HG02981 (cell line): ENCODE measurements at regions not wholly inside any gene's neighbourhood (a gene's known extent, or its start where the extent isn't known, plus 50 kb on each side); places are given as distances from the start of the nearest gene placed in this dataset.

Source experiments
- ATAC-seq: cut with Tn5 transposase; IDR thresholded peaks from one replicate; pipeline ENCODE4 v1.9.1; 2021; ENCODE audit warnings: mild to moderate bottlenecking, moderate library complexity; ENCODE audit not compliant: unreplicated experiment

DNA sequence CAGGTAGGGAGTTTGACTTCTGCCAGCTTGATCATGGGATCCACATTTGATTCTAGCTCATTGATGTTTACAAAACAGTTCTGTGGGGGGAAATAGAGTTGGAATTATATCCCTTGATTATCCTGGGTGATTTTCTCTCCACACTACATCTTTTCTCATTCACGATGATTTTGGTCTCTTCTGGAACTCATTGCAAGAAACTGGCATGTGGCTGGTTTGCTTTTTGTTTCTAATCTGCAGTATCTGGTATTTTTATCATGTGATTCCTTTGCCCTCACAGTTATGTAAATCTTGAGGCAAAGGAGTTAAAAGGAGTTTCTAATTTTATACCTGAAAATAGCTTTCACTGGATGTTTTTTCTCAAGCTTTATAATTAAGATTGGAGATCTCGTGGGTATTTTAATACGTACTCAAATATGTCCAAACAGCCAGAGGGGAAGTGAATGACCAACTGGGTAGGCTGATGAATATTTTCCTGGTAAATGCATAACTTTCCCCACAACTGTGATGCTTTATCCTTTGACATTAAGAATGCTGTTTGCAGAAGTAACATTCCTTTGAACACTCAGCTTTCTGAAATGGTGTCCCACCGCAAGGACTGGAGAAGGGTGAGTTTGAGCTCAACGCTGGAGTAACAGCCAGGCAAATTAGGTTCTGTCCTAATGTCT is 502.9 kb upstream of the ZEB2 start:
- ATAC-seq = no peak

DNA sequence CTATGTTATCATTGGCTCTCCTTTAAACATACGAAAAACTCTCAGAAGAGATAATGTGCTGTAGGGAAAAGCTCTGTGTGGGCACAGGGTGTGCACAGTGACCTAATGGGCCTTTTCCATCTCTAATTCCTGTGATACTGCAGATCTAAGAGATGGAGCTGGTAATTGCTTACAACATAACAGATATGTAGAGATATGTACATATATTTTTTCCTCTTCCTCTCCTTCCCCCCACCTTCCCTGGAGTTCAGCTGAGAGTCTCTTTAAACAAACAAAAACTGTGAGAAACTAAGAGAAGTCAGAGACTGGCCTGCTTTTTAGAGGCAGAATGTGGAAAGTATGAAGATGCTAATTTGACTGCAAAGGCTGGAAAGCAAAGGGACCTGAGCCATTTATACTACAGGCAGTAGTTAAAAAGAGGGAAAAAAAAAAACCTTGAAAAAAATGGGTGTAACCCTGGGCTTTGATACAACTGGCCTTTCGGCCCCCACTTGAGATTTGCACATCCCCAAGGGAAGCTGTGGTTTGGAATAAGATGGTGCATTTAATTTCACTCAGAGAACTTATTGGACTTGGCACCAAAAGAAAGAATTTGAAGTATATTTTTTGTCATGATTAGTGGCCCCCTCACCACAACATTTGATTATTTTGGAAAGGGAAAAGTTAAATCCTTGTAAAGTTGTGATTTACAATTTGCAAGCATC is 502.2 kb upstream of the ZEB2 start:
- ATAC-seq = no peak

DNA sequence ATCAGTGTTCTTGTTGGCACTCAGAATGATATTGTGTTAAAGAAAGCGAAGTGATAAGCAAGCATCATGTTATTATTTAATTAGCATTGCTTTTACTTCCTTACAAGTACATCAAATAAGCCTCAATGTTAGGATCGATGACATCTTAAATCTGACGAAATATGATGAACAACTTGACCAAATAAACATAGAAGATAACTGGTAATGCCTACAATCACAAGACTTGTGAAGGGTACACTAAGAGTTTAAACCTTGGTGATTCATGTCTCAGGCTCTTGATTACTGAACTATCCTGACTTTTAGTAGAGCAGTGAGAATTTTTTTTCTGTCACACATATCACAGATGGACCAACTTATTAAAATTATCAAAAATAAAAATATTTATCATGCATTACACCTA is 500.8 kb upstream of the ZEB2 start:
- no peak for ATAC-seq

- ATAC-seq = no peak
Measured at GRCh38 chr2:145020139-145020538, 500.2 kb upstream of the ZEB2 start.

DNA sequence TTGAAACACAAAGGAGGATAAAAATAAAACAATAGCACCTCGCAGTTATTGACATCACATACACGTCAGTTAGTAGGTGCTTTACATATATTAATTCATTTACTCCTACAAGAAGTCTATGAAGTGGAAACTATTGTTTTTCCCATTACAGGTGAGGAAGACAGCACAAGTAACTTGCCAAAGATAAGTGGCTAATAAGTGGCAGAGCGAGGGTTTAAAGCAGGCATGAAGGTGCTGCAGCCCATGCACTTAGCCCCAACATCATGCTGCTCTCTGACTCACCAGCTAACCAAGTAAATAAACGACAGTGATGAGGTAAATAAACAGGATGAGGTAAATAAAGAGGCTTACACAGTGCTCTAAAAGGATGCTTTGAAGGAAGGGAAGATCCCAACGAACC is 498.6 kb upstream of the ZEB2 start:
- ATAC-seq = no peak

DNA sequence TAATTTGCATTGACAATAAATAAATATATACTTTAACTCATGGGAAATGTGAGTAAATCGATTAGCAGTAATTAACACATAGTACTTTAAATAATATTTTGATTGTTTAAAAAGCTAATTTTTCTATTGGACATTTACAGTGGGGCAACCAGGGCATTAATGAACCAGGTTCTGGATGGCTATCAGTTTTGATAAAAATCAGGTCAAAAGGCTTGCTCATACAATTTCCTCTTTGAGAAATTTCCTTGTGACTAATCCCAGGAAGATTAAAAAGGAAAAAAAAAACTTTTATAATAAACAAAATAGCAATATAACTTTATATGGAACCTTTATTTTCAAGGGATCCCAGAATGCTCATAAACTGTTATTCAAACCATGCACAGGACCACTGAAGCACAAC is 497.2 kb upstream of the ZEB2 start:
- ATAC-seq = no peak

GRCh38 chr2:145016711-145017110 is 496.8 kb upstream of the ZEB2 start:
- no peak for ATAC-seq

DNA sequence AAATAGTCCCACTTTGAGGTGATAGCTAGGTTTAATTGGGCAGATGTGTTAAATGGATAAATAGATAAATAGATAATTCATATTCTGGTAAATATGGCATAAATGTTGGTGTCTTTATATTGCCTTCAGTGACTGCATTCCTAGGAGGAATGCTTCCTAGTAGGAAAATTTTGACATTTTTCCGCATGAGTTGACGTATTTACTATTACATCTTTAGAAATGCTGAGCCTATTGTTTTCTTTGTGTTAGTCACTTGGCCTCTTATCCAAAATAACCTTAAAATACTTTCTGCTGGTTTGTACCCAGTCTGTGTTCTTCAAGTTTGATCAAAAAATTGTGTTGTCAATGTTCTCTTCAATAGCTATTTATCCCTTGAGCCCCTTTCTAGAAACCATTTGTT is 495.6 kb upstream of the ZEB2 start:
- no peak for ATAC-seq

DNA sequence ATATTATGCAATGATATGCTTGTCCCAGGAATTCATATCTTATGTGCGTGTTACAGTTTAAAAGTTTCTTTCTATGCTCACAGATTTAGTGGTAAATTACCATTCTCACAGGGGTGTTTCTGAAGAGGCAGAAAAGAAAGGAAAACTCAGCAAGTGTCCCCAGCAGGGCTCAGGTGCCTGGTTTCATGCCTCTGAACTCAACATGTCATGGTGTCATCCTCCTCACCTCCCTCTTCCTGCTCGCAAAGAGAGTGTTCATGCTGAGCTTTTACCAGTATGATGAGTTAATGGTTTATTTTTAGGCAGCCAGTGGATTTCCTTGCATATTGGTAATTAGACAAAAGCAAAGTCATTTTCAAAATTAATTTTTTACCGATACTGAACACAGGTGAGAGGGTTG is 492.9 kb upstream of the ZEB2 start:
- no peak for ATAC-seq

DNA sequence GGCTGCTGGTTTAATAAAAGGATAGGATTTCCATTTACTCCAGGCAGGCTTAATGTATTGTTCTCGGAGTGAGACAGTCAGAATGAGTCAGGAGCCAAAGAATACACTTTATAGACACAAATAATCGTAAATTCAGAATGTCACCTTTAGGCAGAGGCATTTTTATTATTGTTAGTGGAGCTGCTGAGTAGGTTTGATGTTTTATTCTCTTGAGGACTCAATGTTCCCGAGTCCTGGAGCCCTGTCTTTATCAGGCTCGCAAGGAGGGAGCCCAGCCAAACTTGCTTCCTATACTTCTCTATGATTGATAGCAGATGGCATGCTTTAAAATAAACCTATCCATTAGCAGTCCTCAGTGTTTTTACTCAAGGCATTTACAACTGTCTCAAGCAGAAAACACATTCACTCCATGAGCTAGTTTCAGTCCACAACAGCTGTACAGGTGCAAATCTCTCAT is 492.3 kb upstream of the ZEB2 start:
- ATAC-seq = no peak

DNA sequence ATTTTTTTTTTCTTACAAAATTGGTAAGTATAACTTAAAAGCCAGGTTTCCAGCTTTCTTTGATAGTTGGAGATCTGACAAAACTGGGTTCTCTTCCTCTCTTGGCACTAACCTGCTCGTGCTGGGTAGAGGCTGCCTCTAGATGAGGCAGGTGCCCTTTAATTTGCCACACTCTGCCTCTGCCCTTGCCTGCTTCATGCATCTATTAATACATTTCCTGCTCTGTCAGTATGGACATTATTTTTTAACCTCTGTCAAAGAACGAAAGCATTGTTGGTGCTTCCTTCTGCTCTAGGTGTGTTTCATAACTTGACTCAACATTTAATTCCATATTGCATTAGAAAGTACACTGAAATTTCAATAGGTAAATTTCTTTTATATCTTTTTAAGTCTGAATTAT is 490.7 kb upstream of the ZEB2 start:
- ATAC-seq = no peak

- ATAC-seq = no peak
Measured at GRCh38 chr2:145007960-145008263, 488.0 kb upstream of the ZEB2 start.

DNA sequence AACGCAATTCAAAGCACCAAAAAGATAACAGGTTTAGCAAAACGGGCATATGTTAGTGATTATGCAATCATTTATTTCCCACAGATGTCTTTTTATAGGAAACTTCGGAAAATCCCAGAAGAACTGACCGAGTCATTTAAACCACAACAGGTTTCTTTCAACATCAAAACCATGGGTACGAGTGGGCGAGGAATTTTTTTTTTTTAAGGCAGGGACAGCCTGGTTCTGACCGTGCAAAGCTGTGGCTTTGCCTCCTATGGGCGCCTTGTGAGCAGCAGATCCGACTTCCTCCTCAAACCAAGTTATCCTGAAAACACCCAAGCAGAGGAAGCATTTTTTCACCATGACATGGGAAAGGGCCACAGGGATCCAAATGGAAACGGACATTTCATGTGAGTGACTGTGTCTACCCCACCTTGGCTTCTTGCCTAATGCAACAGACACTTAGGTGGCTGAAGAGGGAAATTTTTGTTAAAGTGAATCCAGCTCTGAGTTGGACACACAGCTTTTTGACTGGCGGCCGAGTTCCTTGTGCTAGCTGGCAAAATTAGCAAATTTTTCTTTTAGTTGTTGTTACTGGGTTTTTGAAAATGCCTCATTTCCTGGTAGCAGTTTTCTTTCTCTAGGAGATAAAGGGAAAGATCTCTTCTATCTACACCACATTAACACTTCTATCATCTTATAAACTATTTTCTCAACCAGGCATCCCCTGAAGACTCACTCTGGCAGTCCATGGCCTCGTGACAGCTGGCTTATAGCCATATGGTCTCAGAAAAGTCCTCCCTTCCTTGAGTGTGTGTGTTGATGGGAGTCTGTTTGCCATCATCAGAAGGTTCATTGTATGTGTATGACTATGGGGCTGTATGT is 487.4 kb upstream of the ZEB2 start:
- ATAC-seq = no peak

- no peak for ATAC-seq
Measured at GRCh38 chr2:145002624-145003023, 482.7 kb upstream of the ZEB2 start.

GRCh38 chr2:145000376-145000775 is 480.5 kb upstream of the ZEB2 start:
- no peak for ATAC-seq

- ATAC-seq = no peak
Measured at GRCh38 chr2:144999936-145000335, 480.0 kb upstream of the ZEB2 start.

DNA sequence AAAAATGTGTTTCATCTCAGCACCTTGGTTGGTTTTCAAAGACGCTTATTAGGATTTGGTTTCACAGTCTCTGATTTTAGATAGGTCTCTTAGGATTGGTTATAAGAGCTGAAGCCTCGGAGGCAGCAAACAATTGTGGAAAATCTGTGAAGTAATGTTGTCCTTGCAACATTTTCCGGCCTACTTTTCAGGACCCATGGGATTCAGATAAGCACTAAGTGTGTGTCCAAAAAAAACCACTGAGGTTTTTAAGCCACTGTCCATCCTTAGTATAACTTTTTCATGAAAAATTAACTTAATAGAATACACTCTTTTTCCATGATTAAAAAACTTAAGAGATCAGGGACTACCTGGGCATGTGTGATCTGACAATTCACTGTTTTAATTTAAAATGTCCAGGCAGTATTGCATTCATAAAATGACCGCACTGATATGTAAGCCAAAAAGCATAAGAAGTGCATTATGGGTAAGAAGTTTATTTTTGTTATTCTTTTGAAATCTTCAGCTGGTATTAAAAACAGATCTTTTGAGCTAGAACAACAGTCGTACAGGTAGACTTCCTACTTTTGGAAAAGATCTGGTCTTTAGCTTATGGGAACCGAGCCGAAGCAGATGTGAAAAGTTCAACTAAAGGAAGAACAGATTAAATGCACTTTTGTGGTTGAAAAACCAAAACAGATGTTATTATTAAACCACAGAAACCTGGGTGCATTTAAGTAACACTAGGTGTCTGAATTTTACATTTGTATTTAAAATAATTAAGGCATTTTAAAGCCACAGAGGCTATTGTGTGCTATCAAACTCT is 479.4 kb upstream of the ZEB2 start:
- no peak for ATAC-seq

GRCh38 chr2:144998435-144998834 is 478.5 kb upstream of the ZEB2 start:
- ATAC-seq = no peak

DNA sequence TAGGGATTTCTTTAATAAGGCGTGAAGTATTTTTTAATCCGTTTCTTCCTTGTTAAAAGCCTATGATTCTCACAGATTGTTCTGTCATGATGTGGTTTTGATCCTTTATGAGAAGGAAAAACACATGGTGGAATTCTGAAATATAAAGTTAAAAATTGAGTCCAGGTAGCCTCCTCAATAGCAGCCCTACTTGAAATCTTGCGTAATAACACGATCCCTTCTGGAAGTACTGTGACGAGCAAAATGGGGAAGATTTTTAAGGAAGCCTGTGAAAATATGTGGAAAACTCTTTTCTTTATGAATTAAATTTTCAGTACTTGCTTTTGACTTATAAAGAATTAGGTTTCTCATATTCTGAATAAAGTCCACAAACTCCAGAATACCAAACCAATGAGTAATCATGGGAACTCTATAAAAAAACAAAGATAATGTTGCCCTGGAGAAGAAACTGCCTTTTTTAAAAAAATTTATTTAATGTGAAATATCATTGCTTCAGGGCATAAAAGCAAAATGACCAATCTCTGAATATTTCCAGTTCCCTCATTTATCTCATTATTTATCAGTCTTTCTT is 476.4 kb upstream of the ZEB2 start:
- ATAC-seq = no peak

DNA sequence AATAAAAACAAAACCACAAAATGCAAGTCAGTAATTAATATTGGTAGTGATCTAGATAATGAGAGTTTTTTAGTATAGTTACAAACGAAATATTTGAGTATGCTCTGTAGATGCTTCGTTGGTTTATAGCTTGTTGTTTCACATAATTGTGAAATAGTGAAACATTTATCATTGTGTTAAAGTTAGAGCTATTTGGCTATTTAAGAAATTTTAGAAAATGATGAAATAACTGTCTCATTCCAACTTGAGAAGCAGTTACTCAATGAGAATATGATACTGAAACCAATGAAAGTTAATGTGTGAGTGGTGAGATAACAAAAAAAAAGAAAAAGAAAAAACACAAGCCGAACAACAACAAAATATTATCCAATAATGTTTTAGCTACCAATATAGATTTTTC is 475.6 kb upstream of the ZEB2 start:
- no peak for ATAC-seq

DNA sequence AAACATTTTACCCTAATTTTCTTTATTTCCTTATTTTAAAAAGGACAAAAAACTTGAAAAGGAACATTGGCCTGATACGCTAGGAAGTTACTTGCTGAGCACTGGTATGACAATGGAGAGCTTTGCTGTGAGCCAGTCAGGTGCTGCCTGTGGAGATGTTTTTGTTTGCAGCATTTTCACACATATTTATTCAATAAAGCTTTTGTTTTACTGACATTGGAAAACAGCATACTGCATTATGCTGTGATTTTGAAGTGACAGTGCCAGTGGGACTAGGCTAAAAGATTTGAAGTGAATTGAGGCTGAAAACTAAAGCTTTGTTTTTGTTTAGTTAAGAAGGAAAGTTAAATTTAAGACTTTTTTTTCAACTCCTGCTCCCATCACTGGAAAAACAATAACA is 470.7 kb upstream of the ZEB2 start:
- ATAC-seq = no peak
